OCI-LY1 (cell line): ENCODE measurements at regions not wholly inside any gene's neighbourhood (a gene's known extent, or its start where the extent isn't known, plus 50 kb on each side); places are given as distances from the start of the nearest gene placed in this dataset.

Experiments used
- EZH2 ChIP-seq: fragments of 200-600 bp; sonication (generic), shearing (Covaris generic); IDR thresholded peaks from 2 replicates; pipeline ENCODE4 v1.8.0; 2017; ENCODE audit warnings: borderline replicate concordance, mixed run types, mild to moderate bottlenecking, antibody characterized with exemption, low read length, moderate library complexity, mixed read lengths
- TF ChIP-seq, protein P1 (sequence below): fragments of 200-600 bp; sonication (generic), shearing (Covaris generic); IDR thresholded peaks from 2 replicates; pipeline ENCODE4 v1.5.1; 2017; ENCODE audit warnings: mild to moderate bottlenecking, antibody characterized with exemption, low read length, moderate library complexity, mixed read lengths

DNA sequence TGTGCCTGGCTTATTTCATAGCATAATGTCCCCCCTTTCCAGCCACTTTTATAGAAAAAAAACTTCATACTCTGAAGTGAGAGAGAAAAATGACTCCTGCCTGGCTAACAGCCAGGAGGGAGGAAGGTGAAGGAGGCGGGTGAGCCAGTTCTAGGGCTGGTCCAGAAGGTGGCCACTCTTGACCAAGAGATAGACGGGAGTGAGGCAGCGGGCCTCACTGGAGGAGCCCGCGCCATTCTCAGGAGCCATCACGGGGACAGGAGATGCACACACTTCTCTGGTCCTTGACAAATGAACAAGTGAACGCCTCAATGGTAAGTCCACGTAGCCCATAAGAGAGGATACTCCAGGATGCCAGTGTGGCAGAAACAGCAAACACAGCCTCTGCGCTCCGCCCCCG lies 231.4 kb downstream of the UQCRFS1 start:
- TF ChIP-seq, protein P1, sequence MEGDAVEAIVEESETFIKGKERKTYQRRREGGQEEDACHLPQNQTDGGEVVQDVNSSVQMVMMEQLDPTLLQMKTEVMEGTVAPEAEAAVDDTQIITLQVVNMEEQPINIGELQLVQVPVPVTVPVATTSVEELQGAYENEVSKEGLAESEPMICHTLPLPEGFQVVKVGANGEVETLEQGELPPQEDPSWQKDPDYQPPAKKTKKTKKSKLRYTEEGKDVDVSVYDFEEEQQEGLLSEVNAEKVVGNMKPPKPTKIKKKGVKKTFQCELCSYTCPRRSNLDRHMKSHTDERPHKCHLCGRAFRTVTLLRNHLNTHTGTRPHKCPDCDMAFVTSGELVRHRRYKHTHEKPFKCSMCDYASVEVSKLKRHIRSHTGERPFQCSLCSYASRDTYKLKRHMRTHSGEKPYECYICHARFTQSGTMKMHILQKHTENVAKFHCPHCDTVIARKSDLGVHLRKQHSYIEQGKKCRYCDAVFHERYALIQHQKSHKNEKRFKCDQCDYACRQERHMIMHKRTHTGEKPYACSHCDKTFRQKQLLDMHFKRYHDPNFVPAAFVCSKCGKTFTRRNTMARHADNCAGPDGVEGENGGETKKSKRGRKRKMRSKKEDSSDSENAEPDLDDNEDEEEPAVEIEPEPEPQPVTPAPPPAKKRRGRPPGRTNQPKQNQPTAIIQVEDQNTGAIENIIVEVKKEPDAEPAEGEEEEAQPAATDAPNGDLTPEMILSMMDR: no peak
- no peak for TF ChIP-seq EZH2
